GM23338 (cell line): ENCODE measurements at regions not wholly inside any gene's neighbourhood (a gene's known extent, or its start where the extent isn't known, plus 50 kb on each side); places are given as distances from the start of the nearest gene placed in this dataset.

ENCODE experiments used
- ATAC-seq: fragments of 200-7000 bp; cut with Tn5 transposase; 3 replicates; pipeline ENCODE4 v1.9.1; 2020
- DNase-seq: peaks from one replicate; pipeline ENCODE4 v3.0.0-alpha.2; 2015; ENCODE audit warnings: low spot score
- H2AFZ ChIP-seq: fragments of 200-600 bp; sonication (generic); 2 replicates; pipeline ENCODE4 v1.8.0; 2016; ENCODE audit warnings: antibody characterized with exemption, mild to moderate bottlenecking, moderate library complexity
- H3F3A ChIP-seq: fragments of 200-600 bp; sonication (generic); replicated peaks from 2 replicates; pipeline ENCODE4 v1.8.0; 2017; ENCODE audit warnings: antibody characterized with exemption, mixed run types, low read depth
- H3K27ac ChIP-seq: fragments of 200-600 bp; sonication (generic); 2 replicates; pipeline ENCODE4 v1.6.1; 2016; ENCODE audit warnings: low read depth
- H3K27me3 ChIP-seq: fragments of 200-600 bp; sonication (generic); 2 replicates; pipeline ENCODE4 v1.8.0; 2016; ENCODE audit warnings: mild to moderate bottlenecking, mixed run types, moderate library complexity; ENCODE audit not compliant: insufficient read depth
- H3K36me3 ChIP-seq: fragments of 200-600 bp; sonication (generic); 2 replicates; pipeline ENCODE4 v1.8.0; 2016; ENCODE audit warnings: mild to moderate bottlenecking; ENCODE audit not compliant: insufficient read depth
- H3K4me1 ChIP-seq: fragments of 200-600 bp; sonication (generic); 2 replicates; pipeline ENCODE4 v1.8.0; 2016; ENCODE audit warnings: mild to moderate bottlenecking, moderate library complexity; ENCODE audit not compliant: insufficient read depth
- H3K4me2 ChIP-seq: fragments of 200-600 bp; sonication (generic); 2 replicates; pipeline ENCODE4 v1.7.1; 2017; ENCODE audit warnings: mixed run types
- H3K4me3 ChIP-seq: fragments of 200-600 bp; sonication (generic); 2 replicates; pipeline ENCODE4 v1.6.1; 2016; ENCODE audit warnings: mixed run types
- H3K79me2 ChIP-seq: fragments of 200-600 bp; sonication (generic); replicated peaks from 2 replicates; pipeline ENCODE4 v1.8.0; 2017; ENCODE audit warnings: mild to moderate bottlenecking; ENCODE audit not compliant: insufficient read depth
- H3K9me2 ChIP-seq: fragments of 200-600 bp; sonication (generic); 2 replicates; pipeline ENCODE4 v1.8.0; 2017; ENCODE audit not compliant: insufficient read depth
- H4K20me1 ChIP-seq: fragments of 200-600 bp; sonication (generic); replicated peaks from 2 replicates; pipeline ENCODE4 v1.8.0; 2017; ENCODE audit warnings: mild to moderate bottlenecking; ENCODE audit not compliant: insufficient read depth
- H3K27ac Mint-ChIP-seq: 2 replicates; pipeline ENCODE4 v1.8.0; 2020; ENCODE audit warnings: inconsistent platforms, mild to moderate bottlenecking, moderate library complexity, mixed read lengths
- H3K27me3 Mint-ChIP-seq: 3 replicates; pipeline ENCODE4 v1.8.0; 2022; ENCODE audit warnings: low read depth, mild to moderate bottlenecking, moderate library complexity, mixed read lengths, inconsistent platforms; ENCODE audit not compliant: insufficient read depth, poor library complexity
- H3K36me3 Mint-ChIP-seq: 3 replicates; pipeline ENCODE4 v1.8.0; 2021; ENCODE audit warnings: low read depth, mild to moderate bottlenecking, inconsistent platforms, moderate library complexity, mixed read lengths
- H3K4me1 Mint-ChIP-seq: 3 replicates; pipeline ENCODE4 v1.8.0; 2020; ENCODE audit warnings: mild to moderate bottlenecking, inconsistent platforms, mixed read lengths
- H3K4me3 Mint-ChIP-seq: 3 replicates; pipeline ENCODE4 v1.8.0; 2021; ENCODE audit warnings: moderate library complexity, mild to moderate bottlenecking, inconsistent platforms, mixed read lengths
- H3K9me3 Mint-ChIP-seq: 3 replicates; pipeline ENCODE4 v1.8.0; 2020; ENCODE audit warnings: moderate library complexity, mild to moderate bottlenecking, inconsistent platforms, mixed read lengths
- CREB1 ChIP-seq: fragments of 250-450 bp; sonication (Bioruptor Pico); IDR thresholded peaks from 2 replicates; pipeline ENCODE4 v1.5.0; 2020; ENCODE audit warnings: low read depth, mild to moderate bottlenecking, moderate library complexity
- ETS1 ChIP-seq: IDR thresholded peaks from 2 replicates; pipeline ENCODE4 v1.6.1; 2016; ENCODE audit warnings: antibody characterized with exemption
- JUNB ChIP-seq: IDR thresholded peaks from one replicate; pipeline ENCODE4 v1.6.1; 2016; ENCODE audit warnings: antibody characterized with exemption; ENCODE audit not compliant: unreplicated experiment
- NANOG ChIP-seq: IDR thresholded peaks from 2 replicates; pipeline ENCODE4 v1.6.1; 2016; ENCODE audit warnings: antibody characterized with exemption, borderline replicate concordance
- POLR2AphosphoS5 ChIP-seq: IDR thresholded peaks from 2 replicates; pipeline ENCODE4 v1.6.1; 2016; ENCODE audit warnings: antibody characterized with exemption, low read depth
- REST ChIP-seq: IDR thresholded peaks from one replicate; pipeline ENCODE4 v1.6.1; 2018; ENCODE audit warnings: antibody characterized with exemption; ENCODE audit not compliant: unreplicated experiment
- STAT1 ChIP-seq: IDR thresholded peaks from one replicate; pipeline ENCODE4 v1.6.1; 2016; ENCODE audit warnings: antibody characterized with exemption; ENCODE audit not compliant: unreplicated experiment
- ZNF114 ChIP-seq: fragments of 250-450 bp; sonication (Bioruptor Pico); IDR thresholded peaks from 2 replicates; pipeline ENCODE4 v1.5.0; 2020; ENCODE audit warnings: mild to moderate bottlenecking, moderate library complexity
- ZNF331 ChIP-seq: fragments of 250-450 bp; sonication (Bioruptor Pico); IDR thresholded peaks from 2 replicates; pipeline ENCODE4 v1.5.0; 2020; ENCODE audit warnings: low read depth, mild to moderate bottlenecking, moderate library complexity
- ZNF462 ChIP-seq: fragments of 250-450 bp; sonication (Bioruptor Pico); IDR thresholded peaks from 2 replicates; pipeline ENCODE4 v1.5.0; 2020; ENCODE audit warnings: mild to moderate bottlenecking, moderate library complexity

GRCh38 chr6:148090326-148090725 is 252.3 kb upstream of the SASH1 start (continued):
- no peak for TF ChIP-seq CREB1 (CRISPR knock-in tag)
- TF ChIP-seq REST: no peak
- no peak for TF ChIP-seq JUNB

GRCh38 chr6:148091394-148091793 is 251.2 kb upstream of the SASH1 start:
- Histone ChIP-seq H3K27ac (no peak overlapping the region), H3K4me3 (no peak overlapping the region), H3F3A (no peaks in the 10 kb centered on the region), H4K20me1 (no peaks in the 10 kb centered on the region), H3K27me3 (no peaks in the 10 kb centered on the region), H2AFZ (no peak overlapping the region), H3K4me2 (no peak overlapping the region), H3K4me1 (no peaks in the 10 kb centered on the region), H3K79me2 (no peaks in the 10 kb centered on the region), H3K9me2 (no peaks in the 10 kb centered on the region; the same call in 1 of the 2 replicates), H3K36me3 (no peaks in the 10 kb centered on the region)
- peaks cover 6% of the 10 kb centered on the region; the same call in 2 of the 3 replicates for H3K9me3 Mint-ChIP-seq
- no peak for DNase-seq
- H3K27me3 Mint-ChIP-seq: peaks cover 2% of the 10 kb centered on the region
- H3K4me1 Mint-ChIP-seq: no peaks in the 10 kb centered on the region
- no peak overlapping the region for H3K4me3 Mint-ChIP-seq
- H3K36me3 Mint-ChIP-seq: peaks cover 8% of the 10 kb centered on the region; the same call in 2 of the 3 replicates
- no peak for ATAC-seq
- H3K27ac Mint-ChIP-seq: no peak overlapping the region
- no peak for TF ChIP-seq ZNF114
- no peak for TF ChIP-seq POLR2AphosphoS5
- TF ChIP-seq CREB1 (CRISPR knock-in tag): no peak
- TF ChIP-seq REST: no peak
- no peak for TF ChIP-seq ETS1
- no peak for TF ChIP-seq JUNB
- no peak for TF ChIP-seq ZNF462 (CRISPR knock-in tag)
- no peak for TF ChIP-seq STAT1
- no peak for TF ChIP-seq ZNF331 (CRISPR knock-in tag)
- TF ChIP-seq NANOG: no peak
